AG08395 (cell line): ENCODE measurements at regions not wholly inside any gene's neighbourhood (a gene's known extent, or its start where the extent isn't known, plus 50 kb on each side); places are given as distances from the start of the nearest gene placed in this dataset.
A peak's percentile ranks its signal among the peaks of the same experiment; 100 is the strongest.

Experiments used
- DNase-seq: peaks from one replicate; pipeline ENCODE4 v3.0.0; 2012; ENCODE audit warnings: mixed read lengths, low spot score

- peak; percentile 50 for DNase-seq
These were observed 52.8 kb upstream of the FILIP1 start for GRCh38 chr6:75546381-75546780.

GRCh38 chr6:75550544-75551167 lies 51.0 kb upstream of the SENP6 start:
- no peak for DNase-seq

- no peak for DNase-seq
These were observed 50.2 kb upstream of the SENP6 start for GRCh38 chr6:75551367-75551952.
